Esophagus squamous epithelium (tissue), 5 donors: ENCODE measurements at regions not wholly inside any gene's neighbourhood (a gene's known extent, or its start where the extent isn't known, plus 50 kb on each side); places are given as distances from the start of the nearest gene placed in this dataset.

Experiments
- DNase-seq: peaks from one replicate; lab custom pipeline; 2025; lab: John Stamatoyannopoulos, UW
- H3K27ac ChIP-seq, 4 donors: fragments of 200-600 bp; sonication (generic); one replicate each; pipeline ENCODE4 v1.5.1; 2016 to 2019; ENCODE audit warnings: mild to moderate bottlenecking in 1 of 4
- H3K27me3 ChIP-seq, 4 donors: fragments of 200-600 bp; sonication (generic); 1 replicate in 3 of 4; 2 replicates in 1 of 4; pipeline versions ENCODE4 v1.5.1 to v1.6.0; 2017 to 2021; ENCODE audit warnings: antibody characterized with exemption in 1 of 4
- H3K36me3 ChIP-seq, 3 donors: fragments of 200-600 bp; sonication (generic); one replicate each; pipeline ENCODE4 v1.5.1; 2016 to 2019
- H3K4me1 ChIP-seq, 3 donors: fragments of 200-600 bp; sonication (generic); one replicate each; pipeline ENCODE4 v1.5.1; 2017 to 2019
- H3K4me3 ChIP-seq, 4 donors: fragments of 200-600 bp; sonication (generic); 1 replicate in 3 of 4; 2 replicates in 1 of 4; pipeline ENCODE4 v1.5.1; 2016 to 2019; ENCODE audit warnings: mild to moderate bottlenecking in 2 of 4, moderate library complexity in 1 of 4
- H3K9me3 ChIP-seq, 3 donors: fragments of 200-600 bp; sonication (generic); one replicate each; pipeline ENCODE4 v1.5.1; 2016 to 2019
- POLR2A ChIP-seq, 4 donors: fragments of 450-650 bp; IDR thresholded peaks; one replicate each; pipeline ENCODE4 v1.6.1; 2017; ENCODE audit warnings: antibody characterized with exemption in 4 of 4, mild to moderate bottlenecking in 4 of 4, moderate library complexity in 3 of 4
- WGBS, 2 donors: methylation state at CpG; one replicate each; pipeline ENCODE4 v1.1.5; 2018; 5-methylcytosine and 5-hydroxymethylcytosine counted together
- intact Hi-C: fragments of 100-400 bp; cut with DNase I; formaldehyde crosslinking; loops from one replicate; pipeline ENCODE4 v1.15.0; 2022
- TF ChIP-seq, protein P1 (sequence below), 6 experiments: fragments of 450-650 bp in 4 of 6; fragments of 200-600 bp in 2 of 6; sonication (generic) in 2 of 6; IDR thresholded peaks; one replicate each; pipeline ENCODE4 v1.5.1; 2016 to 2019; ENCODE audit warnings: antibody characterized with exemption in 6 of 6, mild to moderate bottlenecking in 4 of 6, moderate library complexity in 4 of 6
- donor health status: DM: yes; HTN: yes; CAD: no.

GRCh38 chr14:65824978-65825299 lies 412.4 kb downstream of the FUT8 start:
- H3K4me3 ChIP-seq: no peak overlapping the region
- no peak for DNase-seq
- no peak overlapping the region for H3K27ac ChIP-seq
- peaks cover 0 to 52% (median 0%) of the 10 kb centered on the region in 4 donors for H3K27me3 ChIP-seq
- no peaks in the 10 kb centered on the region for H3K36me3 ChIP-seq
- WGBS, 2 donors: 5 to 7% methylated on average over 2 of the region's 2 CpGs
- H3K4me1 ChIP-seq: no peaks in the 10 kb centered on the region
- TF ChIP-seq, protein P1, sequence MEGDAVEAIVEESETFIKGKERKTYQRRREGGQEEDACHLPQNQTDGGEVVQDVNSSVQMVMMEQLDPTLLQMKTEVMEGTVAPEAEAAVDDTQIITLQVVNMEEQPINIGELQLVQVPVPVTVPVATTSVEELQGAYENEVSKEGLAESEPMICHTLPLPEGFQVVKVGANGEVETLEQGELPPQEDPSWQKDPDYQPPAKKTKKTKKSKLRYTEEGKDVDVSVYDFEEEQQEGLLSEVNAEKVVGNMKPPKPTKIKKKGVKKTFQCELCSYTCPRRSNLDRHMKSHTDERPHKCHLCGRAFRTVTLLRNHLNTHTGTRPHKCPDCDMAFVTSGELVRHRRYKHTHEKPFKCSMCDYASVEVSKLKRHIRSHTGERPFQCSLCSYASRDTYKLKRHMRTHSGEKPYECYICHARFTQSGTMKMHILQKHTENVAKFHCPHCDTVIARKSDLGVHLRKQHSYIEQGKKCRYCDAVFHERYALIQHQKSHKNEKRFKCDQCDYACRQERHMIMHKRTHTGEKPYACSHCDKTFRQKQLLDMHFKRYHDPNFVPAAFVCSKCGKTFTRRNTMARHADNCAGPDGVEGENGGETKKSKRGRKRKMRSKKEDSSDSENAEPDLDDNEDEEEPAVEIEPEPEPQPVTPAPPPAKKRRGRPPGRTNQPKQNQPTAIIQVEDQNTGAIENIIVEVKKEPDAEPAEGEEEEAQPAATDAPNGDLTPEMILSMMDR (IDR thresholded peaks at IDR 0.05): peak in 1 of 6 experiments; percentile 8
- TF ChIP-seq POLR2A (IDR thresholded peaks at IDR 0.05): no peak
- H3K9me3 ChIP-seq: no peaks in the 10 kb centered on the region
- intact Hi-C loops: loop anchor here (5.0 to 10.0 kb wide), 2 partner anchors 408 to 660 kb away; no protein-coding TSS in a partner anchor

DNA sequence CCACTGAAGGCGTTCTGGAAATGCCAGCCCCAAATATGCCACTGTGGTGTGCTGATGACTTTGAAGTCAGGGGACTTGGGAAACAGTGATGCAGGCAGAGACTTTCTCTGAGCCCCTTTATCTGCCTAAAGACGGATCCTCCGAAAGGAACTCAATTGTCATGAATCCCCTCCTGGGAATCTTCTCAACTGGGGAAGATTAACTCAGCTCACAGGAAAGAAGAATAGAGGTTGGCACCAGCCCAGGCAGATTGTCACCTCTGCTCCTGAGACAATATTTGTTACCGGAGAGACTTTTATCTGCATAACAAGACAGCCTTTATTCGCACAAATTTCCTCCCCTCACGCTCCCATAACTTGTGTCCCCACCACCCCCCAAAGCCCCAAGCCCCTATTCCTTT lies 414.4 kb downstream of the FUT8 start:
- Histone ChIP-seq H3K27me3 (peaks cover 0 to 44% (median 0%) of the 10 kb centered on the region in 4 donors), H3K27ac (no peak overlapping the region), H3K9me3 (no peaks in the 10 kb centered on the region), H3K4me1 (no peaks in the 10 kb centered on the region), H3K36me3 (no peaks in the 10 kb centered on the region), H3K4me3 (no peak overlapping the region)
- TF ChIP-seq, protein P1 (IDR thresholded peaks at IDR 0.05): no peak
- TF ChIP-seq POLR2A (IDR thresholded peaks at IDR 0.05): no peak
- intact Hi-C loops: loop anchor here (10.0 kb wide), 1 partner anchor 662 kb away; no protein-coding TSS in a partner anchor
- DNase-seq: no peak
- WGBS, 2 donors: 54 to 61% methylated on average over 4 to 6 of the region's 6 CpGs

- DNase-seq: no peak
- Histone ChIP-seq H3K27ac (no peak overlapping the region), H3K27me3 (peaks cover 0 to 44% (median 0%) of the 10 kb centered on the region in 4 donors), H3K4me3 (no peak overlapping the region), H3K4me1 (peaks cover 0 to 2% (median 0%) of the 10 kb centered on the region in 3 donors), H3K36me3 (no peaks in the 10 kb centered on the region), H3K9me3 (no peaks in the 10 kb centered on the region)
- 64 to 76% methylated on average over 5 to 6 of the region's 6 CpGs for WGBS, 2 donors
- intact Hi-C loops: loop anchor here (10.0 kb wide), 1 partner anchor 663 kb away; no protein-coding TSS in a partner anchor
- no peak for TF ChIP-seq POLR2A (IDR thresholded peaks at IDR 0.05)
- TF ChIP-seq, protein P1 (IDR thresholded peaks at IDR 0.05): no peak
Measured at GRCh38 chr14:65827520-65827919, 415.0 kb downstream of the FUT8 start.

DNA sequence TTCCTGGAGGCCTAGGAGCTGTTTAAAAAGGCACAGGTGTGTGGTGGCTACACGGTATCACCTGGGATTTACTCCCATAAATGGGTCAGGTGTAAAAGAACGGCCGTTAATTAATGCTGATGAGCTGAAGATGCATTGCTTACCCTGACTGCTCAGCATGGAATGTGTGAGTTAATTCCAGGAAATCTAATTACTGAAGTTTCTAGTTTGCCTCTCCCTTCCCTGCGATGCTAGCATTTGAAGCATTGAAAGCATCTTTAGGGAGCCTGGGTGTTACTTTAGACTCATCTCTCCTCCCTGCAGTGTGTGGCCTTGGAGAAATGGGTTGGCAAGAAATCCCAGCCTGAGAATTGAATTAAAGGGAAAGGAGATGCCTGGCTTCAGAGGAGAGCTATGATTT lies 415.9 kb downstream of the FUT8 start:
- no peaks in the 10 kb centered on the region for H3K9me3 ChIP-seq
- TF ChIP-seq, protein P1 (IDR thresholded peaks at IDR 0.05): no peak
- TF ChIP-seq POLR2A (IDR thresholded peaks at IDR 0.05): no peak
- 47 to 71% methylated on average over 4 of the region's 4 CpGs for whole genome bisulfite sequencing, 2 donors
- peaks cover 0 to 39% (median 0%) of the 10 kb centered on the region in 4 donors for H3K27me3 ChIP-seq
- no peaks in the 10 kb centered on the region for H3K36me3 ChIP-seq
- no peak overlapping the region for H3K27ac ChIP-seq
- no peak overlapping the region for H3K4me3 ChIP-seq
- H3K4me1 ChIP-seq: peaks cover 0 to 11% (median 0%) of the 10 kb centered on the region in 3 donors
- intact Hi-C loops: loop anchor here (10.0 kb wide), 1 partner anchor 664 kb away; no protein-coding TSS in a partner anchor
- no peak for DNase-seq

- WGBS, 2 donors: 37% methylated on average over 10 of the region's 10 CpGs
- DNase-seq: no peak
- TF ChIP-seq POLR2A (IDR thresholded peaks at IDR 0.05): no peak
- no peak overlapping the region for H3K4me3 ChIP-seq
- H3K27me3 ChIP-seq: peaks cover 0 to 24% (median 0%) of the 10 kb centered on the region in 4 donors
- peaks cover 0 to 12% (median 0%) of the 10 kb centered on the region in 3 donors for H3K4me1 ChIP-seq
- H3K36me3 ChIP-seq: no peaks in the 10 kb centered on the region
- intact Hi-C loops: no loop called here
- H3K27ac ChIP-seq: peak overlapping the region in 1 of 4 donors; percentile 21
- H3K9me3 ChIP-seq: no peaks in the 10 kb centered on the region
Measured at GRCh38 chr14:65832431-65833266, 420.1 kb downstream of the FUT8 start.
